ENCODE measurements at regions not wholly inside any gene's neighbourhood (a gene's known extent, or its start where the extent isn't known, plus 50 kb on each side); places are given as distances from the start of the nearest gene placed in this dataset.

DNA sequence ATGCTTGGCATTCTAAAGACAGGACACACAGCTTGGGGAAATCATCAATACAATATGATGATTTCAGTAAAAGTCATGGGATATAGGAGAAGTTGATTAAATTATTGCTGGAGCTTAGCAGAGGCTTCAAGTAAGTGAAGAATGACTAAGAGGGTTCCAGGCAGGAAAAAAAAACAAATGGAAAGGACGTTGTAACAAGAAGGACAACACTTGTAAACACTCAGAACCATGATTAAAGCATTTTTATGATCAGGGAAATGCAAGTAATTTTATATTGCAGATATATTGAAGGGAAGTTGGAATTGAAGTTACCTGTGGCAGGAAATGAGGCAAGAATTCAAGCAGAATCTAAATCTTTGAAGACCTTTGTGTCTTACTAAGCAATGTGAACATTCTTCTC is 602.7 kb upstream of the NEGR1 start:
- Mint-ChIP-seq H3K36me3 (ENCODE audit: low read depth) (no peaks in the 10 kb centered on the region), H3K4me1 (ENCODE audit: low read depth) (no peaks in the 10 kb centered on the region), H3K9me3 (peaks cover 9% of the 10 kb centered on the region), H3K27me3 (ENCODE audit: low read depth) (no peaks in the 10 kb centered on the region), H3K4me3 (no peak overlapping the region), H3K27ac (no peak overlapping the region)
- no peak for DNase-seq (ENCODE audit: low spot score)

DNA sequence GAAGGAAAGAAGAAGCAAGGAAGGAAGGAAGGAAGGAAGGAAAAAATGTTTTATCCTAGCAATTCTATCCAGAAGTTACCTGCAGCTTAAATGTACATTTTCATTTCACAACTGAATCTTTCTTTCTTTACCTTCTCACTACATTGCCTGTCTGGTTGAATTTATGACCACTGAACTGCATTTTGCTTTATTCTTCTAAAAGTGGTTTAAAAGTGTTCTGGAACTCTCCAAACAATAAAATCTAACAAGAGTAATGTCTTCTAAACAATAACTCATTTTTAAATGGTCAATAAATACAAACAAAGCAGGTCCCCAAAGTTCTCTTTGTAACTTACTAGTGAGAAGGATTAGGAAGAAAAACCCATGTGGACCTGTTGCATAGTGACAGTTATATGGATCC is 587.5 kb upstream of the NEGR1 start:
- no peak overlapping the region for H3K4me3 Mint-ChIP-seq
- H3K9me3 Mint-ChIP-seq, result peaks cover 5% of the 10 kb centered on the region
- no peaks in the 10 kb centered on the region for H3K27me3 Mint-ChIP-seq (ENCODE audit: low read depth)
- H3K27ac Mint-ChIP-seq, result no peak overlapping the region
- no peaks in the 10 kb centered on the region for H3K4me1 Mint-ChIP-seq (ENCODE audit: low read depth)
- DNase-seq (ENCODE audit: low spot score), result no peak
- no peaks in the 10 kb centered on the region for H3K36me3 Mint-ChIP-seq (ENCODE audit: low read depth)

DNA sequence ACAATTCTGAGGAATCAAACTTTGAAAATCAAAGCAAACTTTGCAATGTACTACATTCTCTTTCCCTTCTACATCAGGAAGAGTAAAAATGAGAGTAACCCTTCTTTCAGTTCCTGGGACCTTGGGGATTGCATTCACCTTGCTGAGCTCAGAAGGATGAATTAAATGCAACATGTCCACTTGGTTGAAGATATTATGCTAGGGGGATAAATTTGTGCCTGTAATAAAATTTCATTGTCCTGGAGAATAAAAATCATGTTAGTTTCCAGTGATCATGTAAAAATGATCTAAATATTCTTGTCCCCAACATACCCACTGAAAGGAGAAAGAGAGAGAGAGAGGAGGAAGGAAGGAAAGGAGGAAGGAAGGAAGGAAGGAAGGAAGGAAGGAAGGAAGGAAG is 587.1 kb upstream of the NEGR1 start:
- DNase-seq (ENCODE audit: low spot score), result no peak
- Mint-ChIP-seq H3K27me3 (ENCODE audit: low read depth) (no peaks in the 10 kb centered on the region), H3K36me3 (ENCODE audit: low read depth) (no peaks in the 10 kb centered on the region), H3K4me3 (no peak overlapping the region), H3K27ac (no peak overlapping the region), H3K4me1 (ENCODE audit: low read depth) (no peaks in the 10 kb centered on the region), H3K9me3 (peaks cover 3% of the 10 kb centered on the region)

DNA sequence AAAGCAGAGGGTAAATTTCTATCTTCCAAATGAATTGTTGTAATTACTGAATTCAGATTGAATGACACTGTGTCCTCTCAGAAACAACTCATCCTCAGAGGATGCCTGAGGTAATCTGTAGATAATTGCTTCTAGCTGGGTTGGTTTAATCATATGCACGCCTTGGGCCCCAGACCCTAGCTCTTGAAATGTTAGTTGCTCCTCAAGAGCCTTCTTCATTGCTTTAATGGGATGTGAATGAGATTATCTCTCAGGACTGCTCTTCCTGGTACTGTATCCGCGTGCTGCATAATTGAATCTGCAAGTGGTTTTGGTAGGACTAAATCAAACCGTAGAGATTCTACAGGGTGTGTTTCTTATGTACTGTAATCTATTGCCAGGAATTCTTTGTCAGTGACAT is 569.3 kb upstream of the NEGR1 start:
- DNase-seq (ENCODE audit: low spot score), result no peak
- Mint-ChIP-seq H3K36me3 (ENCODE audit: low read depth) (no peaks in the 10 kb centered on the region), H3K4me3 (no peak overlapping the region), H3K27ac (no peak overlapping the region), H3K9me3 (peaks cover 4% of the 10 kb centered on the region), H3K4me1 (ENCODE audit: low read depth) (no peaks in the 10 kb centered on the region), H3K27me3 (ENCODE audit: low read depth) (no peaks in the 10 kb centered on the region)

DNA sequence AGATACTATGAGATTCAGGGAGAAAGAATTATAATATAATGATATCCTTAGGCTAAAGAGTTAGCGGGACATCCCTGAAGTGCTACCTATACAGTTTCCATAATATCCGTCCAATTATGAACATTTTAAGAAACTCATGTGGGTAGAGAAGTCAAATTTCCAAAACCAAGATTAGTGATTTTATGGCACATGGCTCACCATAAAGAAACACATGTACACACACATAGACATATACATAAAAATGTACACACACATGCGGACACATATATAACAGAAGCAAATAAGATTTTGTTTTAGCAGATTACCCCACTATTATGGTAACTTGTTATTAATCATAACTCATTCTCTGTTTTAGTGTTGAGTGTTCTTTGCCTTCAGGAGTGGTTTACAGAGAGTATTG is 566.7 kb upstream of the NEGR1 start:
- Mint-ChIP-seq H3K27me3 (ENCODE audit: low read depth) (no peaks in the 10 kb centered on the region), H3K4me1 (ENCODE audit: low read depth) (no peaks in the 10 kb centered on the region), H3K36me3 (ENCODE audit: low read depth) (no peaks in the 10 kb centered on the region), H3K9me3 (peaks cover 5% of the 10 kb centered on the region), H3K27ac (no peak overlapping the region), H3K4me3 (no peak overlapping the region)
- no peak for DNase-seq (ENCODE audit: low spot score)

DNA sequence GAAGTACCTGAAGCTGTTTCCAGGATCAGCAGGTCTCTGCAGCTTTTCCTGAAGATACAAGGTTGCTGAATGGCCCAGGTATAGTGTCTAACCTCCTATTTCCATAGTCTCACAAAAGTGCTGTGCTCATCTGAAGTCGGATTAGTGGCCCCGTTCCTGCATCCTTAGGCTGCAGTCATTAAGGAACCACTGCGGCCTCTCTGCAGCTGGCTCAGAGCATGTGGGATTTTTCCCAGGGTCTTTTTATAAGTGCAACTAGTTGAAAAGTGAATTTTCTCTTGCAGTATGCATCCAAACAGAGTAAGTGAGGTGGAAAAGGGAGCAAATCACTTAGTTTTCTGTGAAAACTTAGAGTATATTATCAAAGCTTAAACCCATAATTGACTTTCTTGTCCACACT is 565.3 kb upstream of the NEGR1 start:
- Mint-ChIP-seq H3K27me3 (ENCODE audit: low read depth) (no peaks in the 10 kb centered on the region), H3K4me3 (no peak overlapping the region), H3K4me1 (ENCODE audit: low read depth) (no peaks in the 10 kb centered on the region), H3K27ac (no peak overlapping the region), H3K9me3 (peaks cover 11% of the 10 kb centered on the region), H3K36me3 (ENCODE audit: low read depth) (no peaks in the 10 kb centered on the region)
- DNase-seq (ENCODE audit: low spot score), result no peak

DNA sequence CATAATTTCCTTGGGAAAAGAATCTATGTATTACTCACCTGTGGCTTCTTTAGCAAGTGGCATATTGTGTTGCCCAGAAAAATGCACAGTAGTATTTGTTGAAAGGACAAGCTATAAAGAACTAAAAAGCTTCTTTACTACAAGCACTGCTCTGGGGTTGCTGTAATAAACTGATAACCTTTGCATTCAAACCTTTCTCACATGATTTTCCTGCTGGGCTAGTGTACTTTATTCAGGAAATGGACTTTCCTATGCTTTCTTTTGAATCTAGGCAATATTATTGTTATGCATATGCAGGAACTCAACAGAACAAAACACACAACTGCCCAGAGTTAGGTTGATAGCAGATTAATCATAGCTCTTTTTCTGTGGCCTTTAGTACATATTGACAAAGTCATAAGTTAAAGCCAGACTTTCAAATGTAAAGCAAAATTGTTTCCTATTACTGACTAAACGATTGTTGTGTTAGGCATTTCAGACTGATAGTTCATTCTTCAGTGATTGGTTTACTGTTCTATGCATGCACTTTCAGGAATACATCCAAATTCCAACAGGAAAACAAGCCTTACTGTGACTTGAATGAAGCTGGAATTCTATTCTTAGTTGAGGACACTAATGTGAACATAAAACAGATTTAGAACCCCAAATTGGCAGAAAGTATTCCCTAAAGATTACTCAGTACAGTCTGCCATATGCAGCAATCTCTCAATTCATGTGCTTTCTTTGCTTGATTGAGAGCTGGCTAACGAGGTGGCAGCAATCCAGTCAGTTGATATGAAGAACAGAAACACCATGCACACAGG is 564.3 kb upstream of the NEGR1 start:
- Mint-ChIP-seq H3K4me3 (no peak overlapping the region), H3K4me1 (ENCODE audit: low read depth) (no peaks in the 10 kb centered on the region), H3K27me3 (ENCODE audit: low read depth) (no peaks in the 10 kb centered on the region), H3K36me3 (ENCODE audit: low read depth) (no peaks in the 10 kb centered on the region), H3K9me3 (peaks cover 21% of the 10 kb centered on the region), H3K27ac (no peak overlapping the region)
- DNase-seq (ENCODE audit: low spot score), result no peak

DNA sequence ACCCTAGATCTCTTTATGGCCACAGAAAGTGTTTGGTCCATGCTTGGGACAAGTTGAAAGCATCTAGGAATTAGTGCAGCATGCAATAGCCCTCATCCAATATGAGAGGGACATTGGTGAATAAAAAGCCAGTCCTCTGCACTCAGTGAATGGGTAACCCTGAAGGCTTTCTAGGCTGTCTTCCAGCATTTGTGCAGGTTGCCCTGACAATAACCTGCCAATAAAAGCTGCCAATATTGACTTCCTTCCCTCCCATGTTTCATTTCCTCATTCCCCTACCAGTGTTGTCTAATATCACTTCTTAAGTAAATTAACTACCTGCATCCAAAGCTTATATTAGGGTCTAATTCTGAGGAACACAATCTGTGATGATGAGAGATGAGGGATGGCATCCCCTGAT is 563.6 kb upstream of the NEGR1 start:
- Mint-ChIP-seq H3K27ac (no peak overlapping the region), H3K4me3 (no peak overlapping the region)

DNA sequence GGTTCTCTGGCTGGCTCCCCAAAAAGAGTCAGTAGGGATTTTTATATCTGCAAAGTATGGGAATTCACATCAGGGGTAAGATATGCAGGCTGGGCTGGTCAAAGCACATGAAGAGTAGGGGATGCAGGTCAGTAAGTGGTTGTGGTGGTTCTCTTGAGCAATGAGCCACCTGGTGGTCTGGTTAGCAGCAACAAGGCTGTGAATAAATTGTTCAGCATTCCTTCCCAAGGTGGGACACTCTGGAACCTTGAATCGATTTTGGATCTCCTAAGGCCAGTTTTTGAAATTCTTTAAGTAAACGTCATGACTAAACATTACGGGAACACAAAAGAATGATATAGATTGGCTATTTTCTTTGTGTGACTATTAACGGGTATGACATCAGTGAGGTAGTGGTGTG is 563.0 kb upstream of the NEGR1 start:
- no peak for DNase-seq (ENCODE audit: low spot score)
- no peaks in the 10 kb centered on the region for H3K4me1 Mint-ChIP-seq (ENCODE audit: low read depth)
- H3K27me3 Mint-ChIP-seq (ENCODE audit: low read depth), result no peaks in the 10 kb centered on the region
- H3K27ac Mint-ChIP-seq, result no peak overlapping the region
- no peak overlapping the region for H3K4me3 Mint-ChIP-seq
- no peaks in the 10 kb centered on the region for H3K36me3 Mint-ChIP-seq (ENCODE audit: low read depth)
- peaks cover 27% of the 10 kb centered on the region for H3K9me3 Mint-ChIP-seq

More for the DNA sequence above, 563.6 kb upstream of the NEGR1 start:
- DNase-seq (ENCODE audit: low spot score), result no peak
- no peaks in the 10 kb centered on the region for H3K36me3 Mint-ChIP-seq (ENCODE audit: low read depth)
- H3K27me3 Mint-ChIP-seq (ENCODE audit: low read depth), result no peaks in the 10 kb centered on the region
- H3K9me3 Mint-ChIP-seq, result peaks cover 24% of the 10 kb centered on the region
- H3K4me1 Mint-ChIP-seq (ENCODE audit: low read depth), result no peaks in the 10 kb centered on the region

DNA sequence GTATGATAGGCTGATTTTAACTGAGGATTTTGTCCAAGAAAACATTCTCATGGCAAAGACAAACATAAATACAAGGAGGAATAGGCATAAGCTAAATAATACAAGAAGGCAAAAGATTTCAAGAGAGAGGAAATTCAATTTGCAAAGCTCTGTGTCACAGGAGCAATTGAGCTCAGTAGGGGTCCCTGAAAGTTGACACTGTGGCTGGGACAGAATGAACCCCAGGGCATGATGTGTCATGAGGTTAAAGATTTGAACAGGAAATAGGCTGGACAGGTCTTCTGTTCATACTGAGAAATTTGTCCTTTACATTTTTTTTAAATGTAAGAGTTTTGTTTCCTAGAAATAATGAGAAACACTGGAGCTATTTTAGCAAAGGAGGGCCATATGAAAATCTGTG is 555.4 kb upstream of the NEGR1 start:
- H3K27ac Mint-ChIP-seq, result no peak overlapping the region
- H3K4me3 Mint-ChIP-seq, result no peak overlapping the region
- H3K4me1 Mint-ChIP-seq (ENCODE audit: low read depth), result no peaks in the 10 kb centered on the region
- no peaks in the 10 kb centered on the region for H3K36me3 Mint-ChIP-seq (ENCODE audit: low read depth)
- DNase-seq (ENCODE audit: low spot score), result no peak
- no peaks in the 10 kb centered on the region for H3K27me3 Mint-ChIP-seq (ENCODE audit: low read depth)
- H3K9me3 Mint-ChIP-seq, result peaks cover 54% of the 10 kb centered on the region

DNA sequence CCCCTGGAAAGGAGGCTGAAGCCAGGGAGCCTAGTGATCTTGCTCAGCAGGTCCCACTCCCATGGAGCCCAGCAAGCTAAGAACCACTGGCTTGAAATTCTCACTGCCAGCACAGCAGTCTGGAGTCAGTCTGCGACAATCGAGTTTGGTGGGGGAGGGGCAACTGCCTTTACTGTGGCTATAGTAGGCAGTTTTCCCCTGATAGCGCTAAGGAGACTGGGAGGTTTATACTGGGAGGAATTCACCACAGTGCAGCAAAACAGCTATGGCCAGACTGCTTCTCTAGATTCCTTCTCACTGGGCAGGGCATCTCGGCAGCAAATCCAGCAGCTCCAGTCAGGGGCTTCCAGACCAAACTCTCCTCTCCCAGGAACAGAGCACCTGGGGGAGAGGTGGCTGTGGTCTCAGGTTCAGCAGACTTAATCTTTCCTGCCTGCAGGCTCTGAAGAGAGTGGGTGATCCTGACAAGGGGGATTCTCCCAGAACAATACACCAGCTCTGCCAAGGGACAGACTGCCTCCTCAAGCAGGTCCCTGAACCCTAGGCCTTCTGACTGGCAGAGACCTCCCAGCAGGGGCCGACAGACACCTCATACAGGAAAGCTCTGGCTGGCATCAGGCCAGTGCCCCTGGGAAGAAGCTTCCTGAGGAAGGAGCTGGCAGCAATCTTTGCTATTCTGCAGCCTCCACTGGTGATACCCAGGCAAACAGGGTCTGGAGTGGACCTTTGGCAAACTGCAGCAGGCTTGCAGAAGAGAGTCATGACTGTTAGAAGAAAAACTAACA is 548.5 kb upstream of the NEGR1 start:
- no peak overlapping the region for H3K27ac Mint-ChIP-seq

DNA sequence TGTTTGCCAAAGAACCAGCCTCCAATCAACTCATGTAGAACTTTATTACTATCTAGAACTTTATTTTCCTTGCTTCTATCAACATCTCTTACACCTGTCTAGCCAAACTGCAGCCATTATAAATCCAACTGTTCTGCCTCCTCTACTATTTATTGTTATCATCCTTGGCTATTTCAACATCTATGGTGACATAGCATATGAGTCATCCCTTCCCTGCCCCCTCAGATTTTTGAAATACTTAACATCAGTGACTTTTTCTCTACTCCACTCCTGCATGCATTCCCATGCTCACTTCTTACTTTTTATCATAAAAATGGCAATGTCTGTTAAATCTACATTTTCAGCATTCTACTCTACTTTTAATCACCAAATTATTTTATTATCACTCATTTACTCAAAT is 544.9 kb upstream of the NEGR1 start:
- H3K9me3 Mint-ChIP-seq, result peaks cover 27% of the 10 kb centered on the region
- H3K4me1 Mint-ChIP-seq (ENCODE audit: low read depth), result no peaks in the 10 kb centered on the region
- H3K4me3 Mint-ChIP-seq, result no peak overlapping the region
- no peak for DNase-seq (ENCODE audit: low spot score)
- H3K27me3 Mint-ChIP-seq (ENCODE audit: low read depth), result no peaks in the 10 kb centered on the region
- no peak overlapping the region for H3K27ac Mint-ChIP-seq
- H3K36me3 Mint-ChIP-seq (ENCODE audit: low read depth), result no peaks in the 10 kb centered on the region

More for the DNA sequence above, 548.5 kb upstream of the NEGR1 start:
- H3K9me3 Mint-ChIP-seq, result peaks cover 50% of the 10 kb centered on the region
- no peaks in the 10 kb centered on the region for H3K4me1 Mint-ChIP-seq (ENCODE audit: low read depth)
- DNase-seq (ENCODE audit: low spot score), result no peak
- H3K27me3 Mint-ChIP-seq (ENCODE audit: low read depth), result no peaks in the 10 kb centered on the region
- H3K4me3 Mint-ChIP-seq, result no peak overlapping the region
- no peaks in the 10 kb centered on the region for H3K36me3 Mint-ChIP-seq (ENCODE audit: low read depth)

DNA sequence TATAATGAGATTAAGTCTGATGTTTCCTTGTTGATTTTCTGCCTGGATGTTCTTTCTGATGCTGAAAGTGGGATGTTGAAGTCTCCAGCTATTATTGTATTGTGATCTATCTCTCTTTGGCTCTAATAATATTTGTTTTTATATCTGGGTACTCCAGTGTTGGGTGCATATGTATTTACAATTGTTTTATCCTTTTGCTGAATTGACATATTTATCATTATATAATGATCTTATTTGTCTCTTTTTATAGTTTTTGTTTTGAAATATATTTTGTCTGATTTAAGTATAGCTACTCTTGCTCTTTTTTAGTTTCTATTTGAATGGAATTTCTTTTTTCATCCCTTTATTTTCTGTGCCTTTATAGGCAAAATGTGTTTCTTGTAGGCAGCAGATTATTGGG is 522.2 kb upstream of the NEGR1 start:
- DNase-seq (ENCODE audit: low spot score), result no peak
- no peaks in the 10 kb centered on the region for H3K4me1 Mint-ChIP-seq (ENCODE audit: low read depth)
- H3K9me3 Mint-ChIP-seq, result peaks cover 49% of the 10 kb centered on the region
- no peak overlapping the region for H3K27ac Mint-ChIP-seq
- no peak overlapping the region for H3K4me3 Mint-ChIP-seq
- H3K36me3 Mint-ChIP-seq (ENCODE audit: low read depth), result no peaks in the 10 kb centered on the region
- H3K27me3 Mint-ChIP-seq (ENCODE audit: low read depth), result no peaks in the 10 kb centered on the region

DNA sequence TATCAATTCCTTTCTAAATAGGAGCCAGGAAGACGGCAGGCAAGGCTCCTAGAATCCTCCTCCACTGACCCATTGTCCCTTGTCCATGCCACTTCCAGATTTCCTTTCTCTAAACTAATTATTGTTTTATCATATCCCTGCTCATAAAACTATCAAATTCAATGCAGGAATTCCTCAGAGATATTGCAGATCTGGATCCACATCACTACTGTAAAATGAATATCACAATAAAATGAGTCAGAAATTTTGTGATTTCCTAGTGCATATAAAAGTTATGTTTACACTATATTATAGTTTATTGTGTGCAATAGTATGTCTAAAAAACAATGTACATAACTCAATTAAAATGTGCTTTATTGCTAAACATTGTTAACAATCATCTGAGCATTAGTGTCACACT is 498.7 kb upstream of the NEGR1 start:
- Mint-ChIP-seq H3K27me3 (ENCODE audit: low read depth) (no peaks in the 10 kb centered on the region), H3K27ac (no peak overlapping the region), H3K4me3 (no peak overlapping the region), H3K36me3 (ENCODE audit: low read depth) (no peaks in the 10 kb centered on the region), H3K4me1 (ENCODE audit: low read depth) (no peaks in the 10 kb centered on the region), H3K9me3 (no peaks in the 10 kb centered on the region)
- DNase-seq (ENCODE audit: low spot score), result no peak

All from T-helper 2 cell treated with Interferon-gamma antibody and Interleukin-4, amounts not matched to agents 5 μg/mL and 100 μg/mL, for 36 hours (primary cell).